NCI-H748 (cell line): ENCODE measurements at regions not wholly inside any gene's neighbourhood (a gene's known extent, or its start where the extent isn't known, plus 50 kb on each side); places are given as distances from the start of the nearest gene placed in this dataset.
"Not testable (repeated sequence)": the region's sequence is repeated elsewhere in the genome, so short reads cannot be mapped to it uniquely, and the experiment has no call there.

Source experiments
- DNase-seq: peaks from one replicate; lab custom pipeline; 2025; ENCODE audit not compliant: unreplicated experiment; lab: John Stamatoyannopoulos, UW

GRCh38 chr3:182388506-182388905 lies 404.8 kb upstream of the ATP11B start:
- no peak for DNase-seq

- peak; percentile 90 for DNase-seq
Measured at GRCh38 chr3:182389071-182389815, 404.1 kb upstream of the ATP11B start.

GRCh38 chr3:182390421-182390820 lies 402.9 kb upstream of the ATP11B start:
- DNase-seq, result peak; percentile 3

GRCh38 chr3:182392182-182392937 lies 400.9 kb upstream of the ATP11B start:
- DNase-seq, result peak; percentile 1

DNA sequence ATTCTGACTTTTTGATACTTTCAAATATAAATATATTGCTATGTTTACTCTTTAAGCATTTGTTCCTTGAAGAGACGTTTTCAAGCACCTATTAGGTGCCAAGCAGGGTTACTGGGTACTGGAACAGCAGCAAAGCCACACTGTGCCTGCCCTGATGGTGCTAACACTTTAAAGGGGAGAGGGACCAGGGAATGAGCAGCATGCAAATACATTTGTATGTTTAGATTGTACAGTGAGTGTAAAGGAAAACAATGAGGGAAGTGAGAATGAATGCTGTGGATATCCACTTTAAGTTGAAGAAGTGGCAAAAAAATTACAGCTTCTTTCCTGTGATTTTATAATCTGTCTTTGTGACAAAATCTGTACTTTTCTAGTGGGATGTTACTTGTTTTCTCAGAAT lies 400.2 kb upstream of the ATP11B start:
- DNase-seq, result no peak

DNA sequence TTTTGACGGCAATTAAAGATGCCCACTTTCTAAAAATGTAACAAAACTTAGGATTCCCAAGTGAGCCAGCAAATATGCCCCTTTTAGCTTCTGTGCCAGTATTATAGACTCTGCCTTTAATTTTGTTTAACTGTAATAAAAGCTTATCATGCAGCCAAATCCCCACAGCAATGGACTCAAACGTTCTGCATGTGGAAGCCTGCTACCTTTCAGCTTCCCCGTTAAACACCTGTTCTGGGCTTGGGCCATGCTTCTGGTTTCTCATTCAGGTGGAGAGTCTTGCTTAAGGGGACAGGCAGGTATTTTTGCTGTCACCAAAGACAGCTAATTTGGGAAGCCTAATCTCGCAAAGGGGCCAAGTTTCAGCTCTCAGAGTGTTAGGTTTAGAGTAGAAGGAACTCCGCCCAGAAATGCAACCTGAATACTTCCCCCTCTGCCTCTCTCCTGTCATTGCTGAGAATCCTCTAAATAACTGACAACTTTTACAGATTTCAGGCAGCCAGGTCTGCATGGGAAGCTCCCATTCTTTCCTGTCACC lies 399.4 kb upstream of the ATP11B start:
- DNase-seq, result no peak

DNA sequence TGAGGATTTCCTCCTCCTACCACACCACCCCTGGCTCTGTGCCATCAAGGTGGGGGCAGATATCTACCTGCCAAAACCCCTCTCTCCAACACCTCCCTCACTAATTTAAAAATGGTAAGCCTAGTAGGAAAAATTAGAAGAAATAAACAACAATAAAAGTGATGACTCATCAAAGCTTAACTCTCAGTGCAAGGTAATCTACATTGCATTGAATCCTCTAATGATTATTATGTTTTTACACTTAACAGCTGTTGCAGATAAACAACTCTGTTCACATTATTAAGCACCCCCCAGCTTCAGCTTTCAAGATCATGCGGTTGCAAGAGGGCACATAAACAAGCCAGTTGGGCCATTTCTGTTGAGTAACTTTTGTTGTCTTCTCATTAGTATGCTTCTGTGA lies 396.1 kb upstream of the ATP11B start:
- no peak for DNase-seq

- no peak for DNase-seq
Measured at GRCh38 chr3:182399978-182400737, 393.1 kb upstream of the ATP11B start.

GRCh38 chr3:182400838-182401237 lies 392.5 kb upstream of the ATP11B start:
- DNase-seq, result peak; percentile 5

GRCh38 chr3:182404031-182404430 lies 389.3 kb upstream of the ATP11B start:
- no peak for DNase-seq

- no peak for DNase-seq
Measured at GRCh38 chr3:182405759-182406158, 387.5 kb upstream of the ATP11B start.

DNA sequence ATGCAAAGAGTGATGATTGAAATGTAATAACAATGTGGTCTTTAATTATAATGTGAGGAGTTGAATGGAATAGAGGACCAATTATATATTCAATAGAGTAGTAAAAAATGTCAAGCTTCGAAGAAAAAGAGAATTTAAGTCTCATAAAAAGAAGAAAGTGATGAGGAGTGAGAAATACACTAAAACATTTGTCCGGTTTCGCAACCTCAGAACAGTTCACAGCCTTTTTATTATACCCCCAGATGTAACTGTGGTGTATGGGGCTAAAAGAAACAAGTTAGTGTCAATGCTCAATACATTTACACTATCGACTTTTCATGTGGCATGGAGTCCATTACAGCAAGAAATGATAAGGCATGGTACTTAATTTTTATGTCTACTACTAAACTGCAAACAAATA lies 386.5 kb upstream of the ATP11B start:
- no peak for DNase-seq

- DNase-seq, result no peak
Measured at GRCh38 chr3:182410051-182410450, 383.3 kb upstream of the ATP11B start.

DNA sequence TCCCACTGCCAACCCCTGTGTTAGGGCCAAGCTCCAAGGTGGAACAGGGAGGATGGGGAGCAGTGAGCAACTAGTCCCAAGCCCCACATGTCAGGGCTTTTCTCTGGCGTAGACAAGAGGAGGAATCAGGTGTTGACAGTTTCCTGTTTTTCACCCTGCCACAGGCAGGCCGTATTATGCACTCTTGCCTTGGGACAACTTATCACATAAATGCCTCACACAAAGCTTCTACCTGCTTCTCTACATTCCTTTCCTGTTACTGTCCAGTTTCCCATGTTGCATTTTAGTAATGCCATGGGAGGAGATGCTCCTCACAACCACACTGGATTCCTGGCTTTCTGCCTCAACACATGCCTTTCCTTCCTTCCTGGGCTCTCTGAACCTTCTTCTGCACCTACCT lies 381.2 kb upstream of the ATP11B start:
- no peak for DNase-seq

DNA sequence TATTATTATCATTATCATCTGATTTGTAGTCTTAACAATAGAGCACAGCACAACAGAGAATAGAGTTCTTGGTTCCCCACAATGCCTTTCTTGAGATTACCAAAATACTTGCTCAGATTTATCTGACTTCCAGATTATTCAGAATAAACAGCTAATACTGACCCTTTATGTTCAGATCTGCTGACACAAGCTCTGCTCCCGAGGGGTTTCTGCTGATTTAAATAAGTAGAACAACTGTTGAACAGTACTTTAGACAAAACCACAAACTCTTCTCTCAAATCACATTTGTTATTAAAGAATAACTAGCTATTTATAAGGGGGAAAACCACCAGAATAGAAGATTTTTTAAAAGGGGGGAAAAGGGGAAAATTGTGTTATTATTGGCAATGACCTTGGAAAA lies 380.2 kb upstream of the ATP11B start:
- no peak for DNase-seq

DNA sequence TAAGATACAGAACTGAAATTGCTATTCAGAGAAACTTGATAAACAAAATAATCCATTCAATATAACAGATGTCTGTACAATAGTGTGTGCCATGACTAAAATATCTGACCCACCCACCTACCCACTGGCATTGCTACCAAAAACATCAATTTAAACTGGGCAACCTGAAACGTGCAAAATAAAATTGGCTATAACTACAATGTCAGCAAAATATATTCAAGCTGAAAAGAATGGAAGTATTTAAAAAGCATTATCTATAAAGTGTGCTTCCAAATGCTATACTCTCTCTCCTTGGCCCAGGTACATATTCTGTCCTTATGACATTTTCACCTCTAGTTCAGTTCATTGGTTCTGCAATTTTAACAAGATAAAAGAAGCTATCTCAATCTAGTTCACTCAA lies 379.6 kb upstream of the ATP11B start:
- DNase-seq, result no peak

- no peak for DNase-seq
Measured at GRCh38 chr3:182414586-182414985, 378.7 kb upstream of the ATP11B start.

GRCh38 chr3:182420741-182421140 lies 372.6 kb upstream of the ATP11B start:
- no peak for DNase-seq

DNA sequence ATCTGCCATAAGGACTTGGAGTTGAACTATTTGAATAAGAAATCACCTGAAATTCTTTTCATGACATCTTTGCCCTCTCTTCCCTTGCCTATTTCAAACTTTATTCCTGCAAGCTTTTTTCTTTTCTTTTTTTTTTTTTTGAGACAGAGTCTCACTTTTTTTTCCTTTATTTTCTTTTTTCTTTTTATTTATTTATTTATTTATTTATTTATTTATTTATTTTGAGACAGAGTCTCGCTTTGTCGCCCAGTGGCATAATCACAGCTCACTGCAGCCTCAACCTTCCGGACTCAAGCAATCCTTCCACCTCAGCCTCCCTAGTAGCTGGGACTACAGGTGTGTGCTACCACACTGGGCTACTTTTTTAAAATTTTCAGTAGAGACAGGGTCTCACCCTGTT lies 369.3 kb upstream of the ATP11B start:
- no peak for DNase-seq

GRCh38 chr3:182425926-182426718 lies 367.2 kb upstream of the ATP11B start:
- DNase-seq, result peak; percentile 22

DNA sequence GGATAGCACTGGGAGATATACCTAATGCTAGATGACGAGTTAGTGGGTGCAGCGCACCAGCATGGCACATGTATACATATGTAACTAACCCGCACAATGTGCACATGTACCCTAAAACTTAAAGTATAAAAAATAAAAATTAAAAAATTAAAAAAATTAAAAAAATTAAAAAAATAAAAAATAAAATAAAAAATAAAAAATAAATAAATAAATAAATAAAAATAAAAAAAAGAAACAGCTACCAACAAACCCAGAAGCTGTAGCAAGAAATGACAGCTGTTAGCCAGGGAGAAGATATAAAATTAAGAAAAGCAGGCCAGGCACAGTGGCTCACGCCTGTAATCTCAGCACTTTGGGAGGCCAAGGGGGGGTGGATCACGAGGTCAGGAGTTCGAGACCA lies 361.3 kb upstream of the ATP11B start:
- DNase-seq, result not testable (repeated sequence)
